ENCODE measurements at regions not wholly inside any gene's neighbourhood (a gene's known extent, or its start where the extent isn't known, plus 50 kb on each side); places are given as distances from the start of the nearest gene placed in this dataset.
A peak's percentile ranks its signal among the peaks of the same experiment; 100 is the strongest.

DNA sequence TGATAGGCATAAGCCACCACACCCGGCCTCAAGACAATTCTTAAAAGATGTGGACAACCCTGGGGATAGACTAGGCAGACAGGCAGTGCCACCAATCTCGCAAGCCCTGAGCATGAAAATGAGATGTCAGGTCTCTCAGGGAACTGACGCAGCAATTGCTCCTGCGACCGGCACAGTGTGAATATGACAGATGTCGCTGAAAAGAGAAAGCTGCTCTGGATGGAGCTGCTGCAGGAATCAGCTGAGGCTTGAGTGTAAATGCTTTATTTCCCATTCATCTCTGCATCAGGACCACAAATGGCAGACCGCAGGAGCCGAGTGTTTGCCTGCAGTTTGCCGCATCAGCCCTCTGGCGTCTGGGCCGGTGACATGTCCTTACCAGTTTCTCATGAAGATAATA, 68.4 kb downstream of the TFAP2C start:
- H3K36me3 Mint-ChIP-seq (ENCODE audit: unreplicated experiment): peaks cover 5% of the 10 kb centered on the region
- peak overlapping the region; percentile 30 for H3K4me3 Mint-ChIP-seq (ENCODE audit: unreplicated experiment)
- TF ChIP-seq, protein P1, sequence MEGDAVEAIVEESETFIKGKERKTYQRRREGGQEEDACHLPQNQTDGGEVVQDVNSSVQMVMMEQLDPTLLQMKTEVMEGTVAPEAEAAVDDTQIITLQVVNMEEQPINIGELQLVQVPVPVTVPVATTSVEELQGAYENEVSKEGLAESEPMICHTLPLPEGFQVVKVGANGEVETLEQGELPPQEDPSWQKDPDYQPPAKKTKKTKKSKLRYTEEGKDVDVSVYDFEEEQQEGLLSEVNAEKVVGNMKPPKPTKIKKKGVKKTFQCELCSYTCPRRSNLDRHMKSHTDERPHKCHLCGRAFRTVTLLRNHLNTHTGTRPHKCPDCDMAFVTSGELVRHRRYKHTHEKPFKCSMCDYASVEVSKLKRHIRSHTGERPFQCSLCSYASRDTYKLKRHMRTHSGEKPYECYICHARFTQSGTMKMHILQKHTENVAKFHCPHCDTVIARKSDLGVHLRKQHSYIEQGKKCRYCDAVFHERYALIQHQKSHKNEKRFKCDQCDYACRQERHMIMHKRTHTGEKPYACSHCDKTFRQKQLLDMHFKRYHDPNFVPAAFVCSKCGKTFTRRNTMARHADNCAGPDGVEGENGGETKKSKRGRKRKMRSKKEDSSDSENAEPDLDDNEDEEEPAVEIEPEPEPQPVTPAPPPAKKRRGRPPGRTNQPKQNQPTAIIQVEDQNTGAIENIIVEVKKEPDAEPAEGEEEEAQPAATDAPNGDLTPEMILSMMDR (IDR thresholded peaks at IDR 0.05; ENCODE audit: partially characterized antibody, unreplicated experiment): no peak
- peaks cover 17% of the 10 kb centered on the region for H3K4me1 Mint-ChIP-seq (ENCODE audit: low read depth, unreplicated experiment)
- peak; percentile 34 for DNase-seq
- H3K27ac Mint-ChIP-seq (ENCODE audit: unreplicated experiment): peak overlapping the region; percentile 64
- H3K9me3 Mint-ChIP-seq (ENCODE audit: unreplicated experiment): peaks cover 2% of the 10 kb centered on the region
- peaks cover 5% of the 10 kb centered on the region for H3K27me3 Mint-ChIP-seq (ENCODE audit: unreplicated experiment)

DNA sequence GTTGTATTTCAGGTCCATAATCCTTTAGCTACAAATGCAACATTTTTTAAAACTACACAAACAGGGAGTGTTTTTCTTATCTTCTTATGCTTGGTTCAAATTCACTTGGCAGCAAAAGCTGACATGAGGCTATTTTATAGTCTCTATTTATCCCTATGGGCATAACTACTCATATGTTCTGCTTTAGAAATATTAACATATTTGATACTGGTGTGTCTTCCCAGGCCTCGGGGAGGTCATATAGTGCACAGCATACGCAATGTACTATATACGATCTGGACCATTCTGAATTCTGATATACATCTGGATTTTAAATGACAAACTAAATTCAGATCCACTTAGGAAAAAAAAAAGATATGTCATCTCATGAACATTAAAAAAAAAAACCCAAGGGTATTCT, 69.2 kb downstream of the TFAP2C start:
- H3K27me3 Mint-ChIP-seq (ENCODE audit: unreplicated experiment): peaks cover 5% of the 10 kb centered on the region

DNA sequence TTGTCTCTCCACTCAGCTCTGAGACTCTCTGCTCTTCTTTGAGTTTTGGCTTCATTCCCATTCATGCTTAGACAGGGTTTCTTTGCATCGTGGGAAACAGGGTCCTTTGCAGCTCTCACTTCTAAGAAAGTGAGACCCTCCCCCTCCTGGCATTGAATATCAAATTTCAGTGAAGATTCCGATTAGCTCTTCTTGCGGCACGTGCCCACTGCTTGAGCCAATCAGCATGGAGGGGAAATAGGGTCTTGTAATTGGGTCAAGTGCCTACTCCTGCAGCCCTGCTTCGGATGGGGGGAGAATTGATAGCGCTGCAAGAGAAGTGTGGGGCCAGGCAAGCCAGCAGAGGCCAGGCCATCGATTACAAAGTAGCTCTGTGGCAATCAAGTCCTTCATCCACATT, 69.6 kb downstream of the TFAP2C start:
- peaks cover 17% of the 10 kb centered on the region for H3K4me1 Mint-ChIP-seq (ENCODE audit: low read depth, unreplicated experiment)
- H3K4me3 Mint-ChIP-seq (ENCODE audit: unreplicated experiment): no peak overlapping the region
- no peaks in the 10 kb centered on the region for H3K36me3 Mint-ChIP-seq (ENCODE audit: unreplicated experiment)
- peak overlapping the region; percentile 1 for H3K27ac Mint-ChIP-seq (ENCODE audit: unreplicated experiment)
- peaks cover 2% of the 10 kb centered on the region for H3K9me3 Mint-ChIP-seq (ENCODE audit: unreplicated experiment)
- TF ChIP-seq, protein P1 (IDR thresholded peaks at IDR 0.05; ENCODE audit: partially characterized antibody, unreplicated experiment): no peak
- DNase-seq: no peak
- peaks cover 4% of the 10 kb centered on the region for H3K27me3 Mint-ChIP-seq (ENCODE audit: unreplicated experiment)

More for the DNA sequence above, 69.2 kb downstream of the TFAP2C start:
- Mint-ChIP-seq H3K9me3 (ENCODE audit: unreplicated experiment) (peaks cover 2% of the 10 kb centered on the region), H3K36me3 (ENCODE audit: unreplicated experiment) (peaks cover under 1% of the 10 kb centered on the region), H3K4me3 (ENCODE audit: unreplicated experiment) (no peak overlapping the region), H3K27ac (ENCODE audit: unreplicated experiment) (peak overlapping the region; percentile 64), H3K4me1 (ENCODE audit: low read depth, unreplicated experiment) (peaks cover 17% of the 10 kb centered on the region)
- TF ChIP-seq, protein P1 (IDR thresholded peaks at IDR 0.05; ENCODE audit: partially characterized antibody, unreplicated experiment): no peak
- no peak for DNase-seq

DNA sequence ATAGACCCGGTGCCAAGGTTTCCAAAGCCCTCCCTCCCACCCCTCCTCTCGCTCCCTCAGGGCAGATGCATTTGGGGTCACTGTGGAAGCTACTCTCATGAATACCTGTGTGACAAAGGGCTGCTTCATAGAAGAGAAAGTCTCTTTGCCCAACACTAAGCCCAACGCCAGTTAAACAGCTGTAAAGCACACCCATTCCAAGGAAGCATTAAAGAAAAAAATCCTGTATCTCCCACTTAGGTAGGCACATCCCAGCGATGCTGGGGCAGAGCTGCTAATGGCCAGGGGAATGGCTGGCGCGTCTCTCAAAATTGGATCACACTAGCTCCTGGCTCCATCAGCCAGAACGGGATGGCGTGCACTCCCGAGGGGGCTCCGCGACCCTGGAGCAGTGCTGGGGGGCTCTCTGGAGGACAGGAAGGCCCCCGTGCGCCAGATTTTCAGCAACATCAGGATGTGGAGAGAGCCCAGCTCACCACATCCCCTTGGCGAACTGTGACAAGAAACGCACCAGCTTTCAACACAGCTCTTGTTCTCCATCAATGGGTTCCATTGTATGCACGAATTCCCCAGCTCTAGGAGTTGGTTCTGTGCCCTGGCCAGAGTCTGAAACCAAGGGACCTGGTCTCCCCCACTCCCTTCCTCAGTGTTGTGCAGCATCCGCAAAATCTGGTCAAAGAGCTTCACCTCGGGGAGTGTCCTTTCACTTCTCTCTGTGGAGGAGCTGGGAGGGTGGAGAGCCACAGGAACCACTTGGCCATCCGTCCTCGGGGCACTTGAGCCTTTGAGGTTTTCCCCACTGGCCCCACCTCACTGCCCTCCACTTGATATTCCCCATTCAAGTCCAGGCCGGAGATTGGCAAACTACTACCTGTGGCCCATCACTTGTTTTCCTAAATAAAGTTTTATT, 74.1 kb downstream of the TFAP2C start:
- peaks cover 7% of the 10 kb centered on the region for H3K36me3 Mint-ChIP-seq (ENCODE audit: unreplicated experiment)
- H3K27ac Mint-ChIP-seq (ENCODE audit: unreplicated experiment): no peak overlapping the region
- H3K4me1 Mint-ChIP-seq (ENCODE audit: low read depth, unreplicated experiment): peaks cover 8% of the 10 kb centered on the region
- no peak overlapping the region for H3K4me3 Mint-ChIP-seq (ENCODE audit: unreplicated experiment)
- DNase-seq: no peak
- TF ChIP-seq, protein P1 (IDR thresholded peaks at IDR 0.05; ENCODE audit: partially characterized antibody, unreplicated experiment): no peak
- H3K27me3 Mint-ChIP-seq (ENCODE audit: unreplicated experiment): peaks cover 3% of the 10 kb centered on the region
- peaks cover under 1% of the 10 kb centered on the region for H3K9me3 Mint-ChIP-seq (ENCODE audit: unreplicated experiment)

DNA sequence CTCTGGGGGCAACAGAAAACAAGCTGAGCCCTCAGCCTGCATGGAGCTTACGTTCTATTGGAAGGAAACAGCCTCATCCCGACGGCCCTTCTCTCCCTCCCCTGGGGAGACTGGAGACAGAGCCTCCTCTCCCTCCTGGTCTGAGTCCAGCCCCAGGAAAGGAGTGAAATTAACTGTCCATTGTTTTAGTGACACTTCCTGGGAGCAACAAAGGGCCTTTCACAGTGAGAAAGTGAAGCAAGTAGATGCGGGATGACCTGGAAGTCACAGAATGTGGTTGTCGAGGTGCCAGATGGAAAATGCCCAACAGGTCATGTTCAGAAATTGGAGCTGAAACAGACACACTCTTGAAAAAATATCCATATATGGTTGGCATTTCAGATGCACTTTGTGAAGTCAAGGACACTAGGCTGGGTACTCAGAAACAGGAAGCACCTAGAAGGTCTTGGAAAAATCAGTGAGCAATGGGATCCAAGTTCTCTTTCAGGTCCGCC, 77.8 kb downstream of the TFAP2C start:
- peaks cover 7% of the 10 kb centered on the region for H3K36me3 Mint-ChIP-seq (ENCODE audit: unreplicated experiment)
- H3K4me1 Mint-ChIP-seq (ENCODE audit: low read depth, unreplicated experiment): peaks cover 9% of the 10 kb centered on the region
- TF ChIP-seq, protein P1 (IDR thresholded peaks at IDR 0.05; ENCODE audit: partially characterized antibody, unreplicated experiment): no peak
- H3K27ac Mint-ChIP-seq (ENCODE audit: unreplicated experiment): no peak overlapping the region
- DNase-seq: no peak
- H3K27me3 Mint-ChIP-seq (ENCODE audit: unreplicated experiment): peaks cover 3% of the 10 kb centered on the region
- H3K9me3 Mint-ChIP-seq (ENCODE audit: unreplicated experiment): peaks cover 8% of the 10 kb centered on the region
- H3K4me3 Mint-ChIP-seq (ENCODE audit: unreplicated experiment): no peak overlapping the region

Measured in glutamatergic neuron (in vitro differentiated cells).